ENCODE measurements at regions not wholly inside any gene's neighbourhood (a gene's known extent, or its start where the extent isn't known, plus 50 kb on each side); places are given as distances from the start of the nearest gene placed in this dataset.

GRCh38 chr13:91280801-91281200, 66.7 kb upstream of the MIR17HG start:
- Histone ChIP-seq H3K27me3 (replicated peaks; ENCODE audit: insufficient read depth) (no peaks in the 10 kb centered on the region), H3K4me3 (no peak overlapping the region), H3K9me3 (no peaks in the 10 kb centered on the region), H3K36me3 (no peaks in the 10 kb centered on the region), H3K4me1 (replicated peaks) (no peaks in the 10 kb centered on the region), H3K27ac (no peak overlapping the region)
- TF ChIP-seq POLR2A (IDR thresholded peaks at IDR 0.05) (no peak), POLR2AphosphoS5 (IDR thresholded peaks at IDR 0.05) (no peak), CTCF (IDR thresholded peaks at IDR 0.05) (no peak)
- WGBS, result 31% methylated on average over 2 of the region's 2 CpGs
- DNase-seq (ENCODE audit: low spot score), result no peak
- intact Hi-C loops (cut with DNase I), result no loop called here

- intact Hi-C loops (cut with DNase I), result no loop called here
- Histone ChIP-seq H3K9me3 (no peaks in the 10 kb centered on the region), H3K36me3 (no peaks in the 10 kb centered on the region), H3K4me3 (no peak overlapping the region), H3K27me3 (replicated peaks; ENCODE audit: insufficient read depth) (no peaks in the 10 kb centered on the region), H3K4me1 (replicated peaks) (no peaks in the 10 kb centered on the region), H3K27ac (no peak overlapping the region)
- 95% methylated on average over 10 of the region's 10 CpGs for WGBS
- TF ChIP-seq POLR2A (IDR thresholded peaks at IDR 0.05) (no peak), POLR2AphosphoS5 (IDR thresholded peaks at IDR 0.05) (no peak), CTCF (IDR thresholded peaks at IDR 0.05) (no peak)
- DNase-seq (ENCODE audit: low spot score), result no peak
Observed at GRCh38 chr13:91284335-91284734, 63.2 kb upstream of the MIR17HG start.

- no peak overlapping the region for H3K27ac ChIP-seq
- intact Hi-C loops (cut with DNase I), result no loop called here
- no peaks in the 10 kb centered on the region for H3K36me3 ChIP-seq
- H3K27me3 ChIP-seq (replicated peaks; ENCODE audit: insufficient read depth), result no peaks in the 10 kb centered on the region
- 86% methylated on average over 1 of the region's 1 CpG for WGBS
- no peak for DNase-seq (ENCODE audit: low spot score)
- no peak overlapping the region for H3K4me3 ChIP-seq
- H3K4me1 ChIP-seq (replicated peaks), result no peaks in the 10 kb centered on the region
- H3K9me3 ChIP-seq, result no peaks in the 10 kb centered on the region
- no peak for TF ChIP-seq POLR2A (IDR thresholded peaks at IDR 0.05)
Observed at GRCh38 chr13:91286317-91286716, 61.2 kb upstream of the MIR17HG start.

- intact Hi-C loops (cut with DNase I), result no loop called here
- Histone ChIP-seq H3K27ac (no peak overlapping the region), H3K9me3 (no peaks in the 10 kb centered on the region), H3K4me1 (replicated peaks) (no peaks in the 10 kb centered on the region), H3K27me3 (replicated peaks; ENCODE audit: insufficient read depth) (no peaks in the 10 kb centered on the region), H3K4me3 (no peak overlapping the region), H3K36me3 (no peaks in the 10 kb centered on the region)
- 89% methylated on average over 2 of the region's 2 CpGs for WGBS
- no peak for DNase-seq (ENCODE audit: low spot score)
- TF ChIP-seq CTCF (IDR thresholded peaks at IDR 0.05) (no peak), POLR2A (IDR thresholded peaks at IDR 0.05) (no peak), POLR2AphosphoS5 (IDR thresholded peaks at IDR 0.05) (no peak)
Observed at GRCh38 chr13:91291078-91291477, 56.4 kb upstream of the MIR17HG start.

- 15% methylated on average over 7 of the region's 7 CpGs for WGBS
- no peak for TF ChIP-seq POLR2A (IDR thresholded peaks at IDR 0.05)
- no peak for TF ChIP-seq CTCF (IDR thresholded peaks at IDR 0.05)
- no peak for TF ChIP-seq POLR2AphosphoS5 (IDR thresholded peaks at IDR 0.05)
- H3K27me3 ChIP-seq (replicated peaks; ENCODE audit: insufficient read depth), result no peaks in the 10 kb centered on the region
- H3K36me3 ChIP-seq, result no peaks in the 10 kb centered on the region
- DNase-seq (ENCODE audit: low spot score), result no peak
- intact Hi-C loops (cut with DNase I), result no loop called here
- no peak overlapping the region for H3K27ac ChIP-seq
- H3K9me3 ChIP-seq, result no peaks in the 10 kb centered on the region
- no peak overlapping the region for H3K4me3 ChIP-seq
- no peaks in the 10 kb centered on the region for H3K4me1 ChIP-seq (replicated peaks)
Observed at GRCh38 chr13:91292630-91293221, 54.8 kb upstream of the MIR17HG start.

All from prostate gland (tissue), 2 donors.